NB4 (cell line): ENCODE measurements at regions not wholly inside any gene's neighbourhood (a gene's known extent, or its start where the extent isn't known, plus 50 kb on each side); places are given as distances from the start of the nearest gene placed in this dataset.

Source experiments
- DNase-seq: peaks from one replicate; pipeline ENCODE4 v3.0.0; 2010; ENCODE audit warnings: low read depth
- H3K4me3 ChIP-seq: one replicate; pipeline ENCODE4 v1.5.1; 2011; ENCODE audit warnings: mild to moderate bottlenecking, low read depth, low read length, moderate library complexity
- MYC ChIP-seq: IDR thresholded peaks from 2 replicates; pipeline ENCODE4 v1.6.1; 2011; ENCODE audit warnings: low read depth, low read length
- POLR2A ChIP-seq: IDR thresholded peaks from 2 replicates; pipeline ENCODE4 v1.6.1; 2011; ENCODE audit warnings: mild to moderate bottlenecking; ENCODE audit not compliant: insufficient read length; ENCODE audit errors: extremely low read depth
- TF ChIP-seq, protein P1 (sequence below): IDR thresholded peaks from one replicate; pipeline ENCODE4 v1.5.1; 2012; ENCODE audit warnings: low read depth, low read length
- TF ChIP-seq, protein P2 (sequence below): IDR thresholded peaks from 2 replicates; pipeline ENCODE4 v1.6.1; 2011; ENCODE audit warnings: low read depth, low read length

DNA sequence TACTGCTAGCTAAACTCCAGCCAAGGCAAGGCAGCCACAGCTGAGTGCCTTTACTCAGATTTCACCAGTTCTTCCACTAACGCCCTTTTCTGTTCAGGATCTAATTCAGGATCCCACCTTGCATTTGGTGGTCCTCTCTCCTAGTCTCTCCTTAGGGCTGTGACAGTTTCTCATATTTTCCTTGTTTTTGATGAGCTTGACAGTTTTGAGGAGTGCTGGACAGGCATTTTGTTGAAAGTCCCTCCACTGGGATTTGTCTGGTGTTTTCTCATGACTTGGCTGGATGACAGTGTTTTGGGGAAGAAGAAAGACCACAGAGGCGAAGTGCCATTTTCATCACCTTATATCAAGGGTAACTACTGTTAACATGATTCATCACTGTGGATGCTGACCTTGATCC is 162.3 kb upstream of the TSC22D1 start:
- H3K4me3 ChIP-seq: no peak overlapping the region
- no peak for DNase-seq
- TF ChIP-seq POLR2A (no peak), MYC (no peak)
- TF ChIP-seq, protein P1, sequence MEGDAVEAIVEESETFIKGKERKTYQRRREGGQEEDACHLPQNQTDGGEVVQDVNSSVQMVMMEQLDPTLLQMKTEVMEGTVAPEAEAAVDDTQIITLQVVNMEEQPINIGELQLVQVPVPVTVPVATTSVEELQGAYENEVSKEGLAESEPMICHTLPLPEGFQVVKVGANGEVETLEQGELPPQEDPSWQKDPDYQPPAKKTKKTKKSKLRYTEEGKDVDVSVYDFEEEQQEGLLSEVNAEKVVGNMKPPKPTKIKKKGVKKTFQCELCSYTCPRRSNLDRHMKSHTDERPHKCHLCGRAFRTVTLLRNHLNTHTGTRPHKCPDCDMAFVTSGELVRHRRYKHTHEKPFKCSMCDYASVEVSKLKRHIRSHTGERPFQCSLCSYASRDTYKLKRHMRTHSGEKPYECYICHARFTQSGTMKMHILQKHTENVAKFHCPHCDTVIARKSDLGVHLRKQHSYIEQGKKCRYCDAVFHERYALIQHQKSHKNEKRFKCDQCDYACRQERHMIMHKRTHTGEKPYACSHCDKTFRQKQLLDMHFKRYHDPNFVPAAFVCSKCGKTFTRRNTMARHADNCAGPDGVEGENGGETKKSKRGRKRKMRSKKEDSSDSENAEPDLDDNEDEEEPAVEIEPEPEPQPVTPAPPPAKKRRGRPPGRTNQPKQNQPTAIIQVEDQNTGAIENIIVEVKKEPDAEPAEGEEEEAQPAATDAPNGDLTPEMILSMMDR: no peak
- TF ChIP-seq, protein P2, sequence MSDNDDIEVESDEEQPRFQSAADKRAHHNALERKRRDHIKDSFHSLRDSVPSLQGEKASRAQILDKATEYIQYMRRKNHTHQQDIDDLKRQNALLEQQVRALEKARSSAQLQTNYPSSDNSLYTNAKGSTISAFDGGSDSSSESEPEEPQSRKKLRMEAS: no peak

DNA sequence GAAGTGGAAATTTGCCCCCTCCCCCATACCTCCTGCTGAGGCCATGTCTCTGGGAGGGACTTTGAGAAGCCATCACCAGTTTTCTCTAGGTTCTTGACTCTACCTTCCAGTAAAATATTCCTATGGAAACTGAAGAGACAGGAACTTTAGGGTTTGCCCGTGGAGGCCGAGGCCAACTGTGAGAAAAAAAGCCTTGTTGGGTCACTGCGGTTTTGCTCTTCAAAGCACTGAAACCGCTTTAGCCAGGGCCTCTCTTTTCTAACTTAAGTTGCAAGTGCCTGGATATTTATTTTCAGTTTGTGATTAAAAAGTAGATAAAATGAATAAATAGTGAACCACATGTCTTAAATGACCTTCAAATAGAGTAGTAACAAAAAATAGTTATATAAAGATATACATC is 159.7 kb upstream of the TSC22D1 start:
- TF ChIP-seq MYC (no peak), POLR2A (no peak)
- TF ChIP-seq, protein P1: no peak
- TF ChIP-seq, protein P2: no peak
- H3K4me3 ChIP-seq: no peak overlapping the region
- no peak for DNase-seq

DNA sequence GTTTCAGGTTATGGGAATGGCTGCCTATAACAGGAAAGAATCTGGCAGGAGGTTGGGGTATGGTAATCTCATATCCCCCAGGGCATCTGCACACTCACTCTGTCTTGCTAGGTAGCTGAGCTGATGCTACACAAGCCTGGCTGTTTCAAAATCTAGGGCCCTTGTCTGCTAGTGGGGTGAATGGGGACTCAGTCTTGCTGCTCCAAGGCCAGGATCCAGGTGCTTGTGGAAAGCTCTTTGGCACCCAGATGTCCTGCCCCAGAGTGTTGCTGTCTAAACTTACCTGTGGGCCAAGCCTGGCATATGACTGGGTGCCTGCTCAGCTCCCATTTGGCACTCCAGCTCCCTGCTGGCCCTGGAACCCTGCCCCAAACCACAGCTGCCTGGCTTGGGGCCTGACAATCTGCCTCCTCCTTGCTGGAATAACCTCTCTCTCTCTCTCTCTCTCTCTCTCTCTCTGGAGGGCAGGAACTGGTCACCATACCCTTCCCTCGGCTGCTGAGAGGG is 158.1 kb upstream of the TSC22D1 start:
- TF ChIP-seq, protein P1: no peak
- no peak for TF ChIP-seq MYC
- no peak for TF ChIP-seq POLR2A
- TF ChIP-seq, protein P2: no peak
- no peak overlapping the region for H3K4me3 ChIP-seq
- no peak for DNase-seq

DNA sequence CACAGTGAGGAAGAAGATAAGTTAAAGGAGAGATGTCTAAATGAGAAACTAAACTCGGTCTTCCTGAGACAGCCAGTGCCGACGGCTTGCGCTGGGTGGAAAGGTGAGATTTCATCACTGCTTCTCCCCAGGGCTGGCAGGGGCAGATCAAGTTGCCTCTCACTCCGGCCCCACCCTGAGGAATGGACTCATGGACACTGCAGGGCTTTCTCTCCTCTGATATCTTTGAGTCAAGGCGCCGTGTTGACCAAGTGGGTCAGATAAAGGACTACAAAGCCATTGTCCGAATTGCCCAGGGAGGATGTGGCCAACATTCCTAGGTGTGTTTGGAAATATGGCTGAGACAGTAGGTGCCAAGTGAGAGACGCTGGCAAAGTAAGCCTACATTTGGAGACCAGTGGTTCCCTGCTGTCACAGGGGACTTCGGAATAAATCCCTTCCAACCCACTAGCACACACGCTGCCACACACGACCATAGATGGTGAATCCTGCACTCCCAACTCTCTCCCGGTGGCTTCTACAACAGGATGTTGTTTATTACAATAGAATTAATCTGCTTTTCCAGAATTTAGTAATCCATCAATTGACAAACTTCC is 156.5 kb upstream of the TSC22D1 start:
- no peak for TF ChIP-seq POLR2A
- TF ChIP-seq, protein P2: no peak
- TF ChIP-seq, protein P1: no peak
- no peak for TF ChIP-seq MYC
- DNase-seq: no peak
- H3K4me3 ChIP-seq: no peak overlapping the region

DNA sequence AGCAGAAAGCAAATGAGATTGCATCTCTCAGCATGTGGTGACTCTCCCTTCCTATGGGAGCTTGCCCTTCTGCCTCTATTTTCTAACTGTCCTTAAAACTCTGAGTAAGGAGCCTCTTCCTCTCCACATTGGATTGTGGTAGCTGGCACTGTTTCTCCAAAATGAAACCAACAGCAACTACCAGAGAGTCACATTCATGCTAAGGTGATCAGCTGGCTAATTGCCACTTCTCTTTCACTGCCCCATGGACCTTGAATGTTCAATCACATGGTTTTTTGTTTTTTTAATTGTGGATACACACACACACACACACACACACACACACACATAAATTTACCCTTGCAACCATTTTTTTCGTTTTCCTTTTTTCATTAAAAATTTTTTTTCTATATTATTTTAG is 154.7 kb upstream of the TSC22D1 start:
- no peak for DNase-seq
- no peak overlapping the region for H3K4me3 ChIP-seq

More for the DNA sequence above, 154.7 kb upstream of the TSC22D1 start:
- TF ChIP-seq, protein P2: no peak
- TF ChIP-seq POLR2A: no peak
- TF ChIP-seq MYC: no peak
- TF ChIP-seq, protein P1: no peak
